ENCODE measurements at regions not wholly inside any gene's neighbourhood (a gene's known extent, or its start where the extent isn't known, plus 50 kb on each side); places are given as distances from the start of the nearest gene placed in this dataset.

GRCh38 chr4:18388039-18388438 is 366.5 kb upstream of the LCORL start:
- no peak for TF ChIP-seq POLR2AphosphoS2 (IDR thresholded peaks at IDR 0.05; ENCODE audit: low read depth, low read length)
- TF ChIP-seq YY1 (IDR thresholded peaks at IDR 0.05; ENCODE audit: low read depth, low read length): no peak
- no peak for TF ChIP-seq NR2C2 (IDR thresholded peaks at IDR 0.05; ENCODE audit: borderline replicate concordance, control insufficient read depth, insufficient read length, low read depth)
- no peak for TF ChIP-seq USF2 (IDR thresholded peaks at IDR 0.05; ENCODE audit: borderline replicate concordance, low read depth, low read length)
- TF ChIP-seq CTCF (IDR thresholded peaks at IDR 0.05 in 2 of 3, conservative IDR thresholded peaks at IDR 0.05 in 1 of 3; ENCODE audit: control insufficient read depth in 2 of 3, extremely low read depth in 1 of 3, insufficient read depth in 1 of 3, low read depth in 3 of 3, low read length in 3 of 3): no peak
- no peak for TF ChIP-seq SPI1 (IDR thresholded peaks at IDR 0.05; ENCODE audit: borderline replicate concordance, insufficient read depth, low read depth, low read length)
- TF ChIP-seq EZH2 (IDR thresholded peaks at IDR 0.05; ENCODE audit: borderline replicate concordance, control insufficient read depth, low read depth, low read length): no peak
- no peak for TF ChIP-seq USF1 (IDR thresholded peaks at IDR 0.05; ENCODE audit: borderline replicate concordance, extremely low read length, insufficient read depth, low read depth, low read length)

Measured in GM12878 (cell line).